Epidermal melanocyte (primary cell): ENCODE measurements at regions not wholly inside any gene's neighbourhood (a gene's known extent, or its start where the extent isn't known, plus 50 kb on each side); places are given as distances from the start of the nearest gene placed in this dataset.

Experiments used
- DNase-seq: peaks from one replicate; pipeline ENCODE4 v3.0.0; 2011; ENCODE audit warnings: low spot score; ENCODE audit not compliant: insufficient read length

DNA sequence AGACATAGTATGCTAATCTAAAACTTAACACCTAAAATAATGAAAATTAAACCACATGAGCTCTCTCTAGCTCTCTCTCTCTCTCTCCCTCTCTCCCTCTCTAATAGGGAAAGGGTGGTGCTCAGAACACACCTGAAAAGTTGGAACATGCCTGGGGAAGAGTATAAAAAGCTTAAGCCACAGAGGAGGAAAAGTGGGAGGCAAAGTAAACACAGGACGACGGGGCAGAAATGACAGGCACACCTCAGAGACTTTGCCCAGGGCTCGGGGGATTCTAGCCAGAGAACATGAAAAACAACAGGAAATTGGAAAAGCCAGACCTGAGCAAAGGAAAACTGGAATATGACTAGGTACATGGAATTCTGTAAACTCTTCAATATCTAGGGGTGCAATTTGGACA is 666.1 kb downstream of the BCL11A start:
- DNase-seq: no peak

DNA sequence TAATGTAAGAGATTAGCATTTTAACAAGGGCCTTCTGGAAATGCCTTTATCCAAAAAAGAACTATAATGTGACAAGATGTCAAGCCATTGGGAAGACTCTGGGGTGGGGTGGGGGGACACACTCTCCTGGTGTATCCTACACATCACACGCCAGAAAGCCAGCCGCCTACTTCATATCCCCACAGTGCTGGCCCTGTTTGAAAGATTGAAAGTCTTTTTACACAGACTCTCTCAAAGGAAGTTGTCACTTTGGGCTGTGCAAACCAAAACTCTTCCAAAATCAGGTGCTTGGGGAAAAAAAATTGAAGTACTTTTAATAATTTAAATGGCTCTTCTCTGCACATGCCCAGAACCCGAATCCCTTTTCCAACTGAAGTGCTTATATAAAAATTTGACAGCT is 666.7 kb downstream of the BCL11A start:
- no peak for DNase-seq

DNA sequence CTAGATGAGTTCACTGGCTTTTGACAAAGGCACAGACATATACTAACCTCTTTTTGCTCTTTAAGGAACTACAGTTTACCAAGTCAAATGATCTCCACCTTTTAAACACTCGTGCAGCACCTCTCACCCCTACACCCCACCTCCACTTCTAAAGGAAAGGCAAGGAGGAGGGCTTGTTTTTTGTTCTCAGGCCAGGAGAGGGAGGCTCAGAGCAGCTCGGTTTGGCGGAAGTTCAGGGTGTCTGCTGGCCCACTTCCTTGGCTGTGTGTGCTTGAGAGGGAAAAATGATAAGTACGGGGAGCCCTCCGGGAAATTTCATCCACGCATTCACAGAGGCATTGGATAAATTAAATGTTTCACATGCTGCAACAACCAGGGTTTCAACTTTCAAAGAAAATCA is 667.9 kb downstream of the BCL11A start:
- DNase-seq: no peak

DNA sequence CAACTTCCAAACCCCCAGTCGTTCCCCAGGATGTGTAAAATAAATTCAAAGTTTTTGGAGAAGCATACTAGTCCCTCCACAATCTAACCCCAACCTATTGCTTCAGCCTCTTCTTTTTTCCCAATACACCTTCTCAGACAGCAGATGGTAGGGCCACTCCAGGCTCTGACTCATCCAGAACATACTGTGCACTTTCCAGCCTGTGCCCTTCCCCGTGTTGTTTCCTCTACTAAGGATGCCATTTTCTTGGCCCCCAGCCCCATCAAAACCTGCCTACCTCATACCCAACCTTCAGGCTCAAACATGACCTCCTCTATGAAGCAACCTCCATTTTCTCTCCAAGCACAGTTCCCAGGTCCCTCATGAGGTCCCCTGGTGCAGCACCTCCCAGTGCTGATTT is 669.3 kb downstream of the BCL11A start:
- no peak for DNase-seq

GRCh38 chr2:59882822-59883221 is 670.6 kb downstream of the BCL11A start:
- no peak for DNase-seq

DNA sequence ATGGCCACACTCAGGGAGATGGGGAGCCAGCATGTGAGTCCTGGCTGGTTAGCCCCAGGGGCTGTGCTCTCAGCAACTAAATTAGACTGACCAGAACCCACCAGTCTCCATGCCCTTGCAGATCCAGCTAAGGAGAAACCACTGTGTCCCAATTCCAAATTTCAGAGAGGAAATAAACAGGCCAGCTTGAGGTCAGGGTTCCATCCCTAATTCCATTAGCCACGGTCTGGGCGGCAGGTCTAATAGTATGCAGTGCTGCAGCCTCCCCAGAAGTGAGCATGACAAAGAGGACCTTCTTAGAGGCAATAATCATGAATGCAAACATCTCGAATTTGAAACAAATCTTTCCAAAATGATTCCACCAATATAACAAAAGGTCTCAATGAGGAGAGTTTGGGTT is 671.2 kb downstream of the BCL11A start:
- no peak for DNase-seq

DNA sequence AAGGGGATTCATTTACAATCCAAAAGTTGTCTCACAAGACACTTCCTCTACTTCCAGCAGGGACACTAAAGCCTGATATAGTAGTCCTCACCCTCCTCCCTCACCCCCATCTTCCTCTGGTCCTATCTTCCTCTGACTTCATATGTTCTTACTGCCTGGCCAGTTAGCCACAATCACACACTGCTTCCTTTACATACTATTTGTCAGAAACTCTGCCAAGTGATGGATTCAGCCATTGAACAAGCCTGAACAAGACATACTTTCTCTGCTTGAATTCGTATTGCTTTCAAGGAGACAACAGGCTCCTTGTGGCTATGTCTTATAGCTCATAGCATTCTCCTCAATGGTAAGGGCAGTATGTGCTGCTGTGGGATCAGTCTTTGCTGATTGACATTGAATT is 672.2 kb downstream of the BCL11A start:
- DNase-seq: no peak

DNA sequence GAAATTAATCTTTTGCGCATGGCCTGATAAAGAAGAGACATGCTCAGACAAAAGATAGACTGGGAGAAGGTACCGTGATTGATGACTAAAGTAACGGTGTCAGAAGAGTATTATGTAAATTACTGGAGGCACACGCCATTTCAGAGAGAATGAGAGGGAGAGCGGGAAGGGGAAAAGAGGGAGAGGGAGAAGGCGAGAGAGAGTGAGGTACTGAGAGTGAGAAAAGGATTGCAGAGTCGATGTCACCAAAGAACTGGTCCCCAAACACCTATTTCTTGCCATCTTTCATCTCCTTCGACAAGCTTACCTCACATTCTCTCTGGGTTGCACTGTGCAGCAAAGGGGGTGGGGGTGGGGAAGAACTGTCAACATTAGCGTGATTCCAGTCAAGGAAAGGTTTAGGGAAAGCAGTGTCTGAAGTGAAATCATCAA is 673.7 kb downstream of the BCL11A start:
- DNase-seq: no peak

DNA sequence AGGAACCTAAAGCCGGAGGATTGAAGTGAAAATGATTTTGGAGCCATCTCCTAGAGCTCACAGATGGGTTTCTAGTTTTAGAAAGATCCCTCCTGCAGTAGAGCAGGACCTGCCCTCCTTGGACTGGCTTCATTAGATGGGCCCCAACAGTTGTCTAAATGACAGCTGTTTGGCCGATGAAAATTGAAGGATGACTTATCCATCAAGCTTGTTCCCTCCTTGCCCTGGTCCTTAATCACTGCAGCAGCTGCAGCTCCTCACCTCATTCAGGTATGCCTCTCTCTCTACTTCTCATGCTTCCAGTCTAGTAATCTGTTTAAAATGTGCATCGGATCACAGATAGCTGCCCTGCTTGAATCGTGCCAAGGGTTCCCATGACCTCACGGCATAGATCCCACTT is 677.6 kb downstream of the BCL11A start:
- no peak for DNase-seq

DNA sequence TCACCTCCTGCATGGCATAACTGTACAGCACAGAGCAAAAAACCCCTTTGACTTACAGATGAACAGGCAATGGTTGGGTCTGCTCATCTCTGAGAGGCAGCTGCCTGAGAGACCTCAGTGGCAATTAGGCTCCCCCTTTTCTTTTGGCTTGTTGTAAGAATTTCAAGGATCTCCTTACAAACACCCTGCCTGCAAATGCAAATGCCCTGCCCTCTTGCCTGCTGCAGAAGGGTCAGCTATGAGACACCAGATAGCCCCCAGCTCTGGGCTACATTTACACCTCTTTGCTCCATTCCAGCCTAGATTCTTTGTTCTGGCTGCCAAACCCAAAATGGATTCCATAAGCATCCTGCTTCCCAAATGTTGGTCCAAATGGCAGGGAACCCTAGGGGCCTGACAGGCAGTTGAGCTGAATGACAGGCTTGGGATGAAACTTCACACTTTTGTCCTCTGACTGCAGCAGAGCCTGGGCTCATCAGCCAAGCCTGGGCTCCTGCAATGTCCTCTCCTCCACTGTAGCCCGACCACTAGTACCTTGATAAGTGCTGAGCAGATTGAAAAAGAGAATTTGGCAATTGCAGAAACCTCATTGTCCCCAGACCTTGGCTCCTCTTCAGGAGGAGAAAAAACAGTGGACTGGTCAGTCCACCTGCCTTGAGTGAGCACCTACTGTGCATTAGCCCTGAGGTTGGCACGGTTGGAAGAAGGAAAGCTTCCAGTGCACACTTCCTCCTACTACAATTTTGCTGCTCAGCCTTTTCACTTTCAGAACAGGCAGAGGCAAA is 678.3 kb downstream of the BCL11A start:
- DNase-seq: no peak

DNA sequence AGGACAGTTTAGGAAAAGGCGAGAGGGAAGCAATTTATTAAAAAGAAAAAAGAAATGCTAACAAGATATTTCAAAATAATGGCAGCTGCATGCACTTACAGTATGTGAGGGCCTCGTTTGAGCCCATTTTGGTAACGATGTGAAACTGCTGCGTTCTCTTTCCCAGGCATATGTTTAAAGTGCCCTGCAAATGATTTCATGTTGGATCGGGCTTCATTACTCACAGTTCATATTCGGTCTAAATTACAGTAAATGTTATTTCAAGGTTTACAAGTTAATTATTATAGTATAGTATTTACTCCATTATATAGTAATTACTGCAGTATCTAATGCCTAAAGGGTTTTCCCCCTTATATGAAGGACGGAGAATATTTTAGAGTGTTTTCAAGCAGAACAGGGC is 679.1 kb downstream of the BCL11A start:
- DNase-seq: no peak

- no peak for DNase-seq
Observed at GRCh38 chr2:59871830-59872229, 681.6 kb downstream of the BCL11A start.

GRCh38 chr2:59868981-59869380 is 684.5 kb downstream of the BCL11A start:
- DNase-seq: no peak

- DNase-seq: no peak
Observed at GRCh38 chr2:59866436-59866835, 687.0 kb downstream of the BCL11A start.

DNA sequence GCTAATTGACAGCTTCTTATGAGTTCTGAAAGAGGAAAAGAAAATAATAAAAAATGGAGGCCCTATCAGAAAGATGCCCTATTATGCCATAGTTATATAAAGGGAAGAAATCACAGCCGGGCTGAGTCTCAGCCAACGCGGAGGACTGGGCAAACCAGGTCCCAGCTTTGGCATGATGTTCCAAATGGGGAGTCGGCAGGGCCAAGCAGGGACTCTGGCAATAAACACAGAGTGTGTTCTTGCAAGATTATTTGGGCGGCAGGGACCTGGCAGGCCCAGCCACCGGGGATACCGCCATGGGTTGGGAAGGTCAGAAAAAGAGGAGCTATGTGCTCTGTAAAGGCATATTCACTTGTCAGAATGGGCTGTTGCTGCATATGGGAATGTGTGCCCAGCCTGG is 694.9 kb downstream of the BCL11A start:
- no peak for DNase-seq

DNA sequence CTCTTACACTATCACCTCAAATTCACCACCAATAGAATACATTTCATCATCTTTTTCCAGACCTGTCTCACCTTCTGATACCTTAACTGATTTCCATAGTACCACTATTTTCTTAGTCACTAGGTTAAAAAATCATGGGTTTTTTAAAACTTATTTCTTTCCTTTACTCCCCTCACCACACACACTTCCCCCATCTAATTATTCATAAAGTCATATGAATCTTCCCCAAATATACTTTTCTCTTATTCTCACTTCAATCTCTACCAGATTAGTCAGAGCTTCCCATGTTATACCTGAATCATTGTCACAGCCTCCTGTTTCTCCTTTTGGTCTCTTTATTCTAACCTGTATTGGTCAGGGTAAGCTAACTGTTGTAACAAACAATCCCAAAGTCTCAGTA is 696.3 kb downstream of the BCL11A start:
- DNase-seq: no peak

DNA sequence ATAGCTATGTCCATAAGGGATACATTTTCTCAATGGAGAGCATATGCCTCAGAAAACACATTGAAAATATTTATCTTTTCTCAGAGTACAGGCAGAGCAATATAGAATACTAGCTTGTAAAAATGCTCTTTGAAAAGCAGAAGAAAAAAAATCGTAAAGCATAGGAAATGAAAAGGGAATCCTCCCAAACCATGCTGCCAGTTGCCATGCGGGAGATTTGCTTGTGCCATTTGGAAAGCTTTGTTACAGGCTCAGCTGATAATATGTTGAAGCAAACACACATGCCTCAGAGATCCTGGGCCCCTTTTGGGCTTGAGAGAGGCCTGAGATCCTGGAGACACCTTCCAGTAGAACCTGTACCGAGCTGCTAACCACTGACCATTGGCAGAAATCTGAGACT is 697.1 kb downstream of the BCL11A start:
- no peak for DNase-seq

- no peak for DNase-seq
Observed at GRCh38 chr2:59853032-59853431, 700.4 kb downstream of the BCL11A start.

DNA sequence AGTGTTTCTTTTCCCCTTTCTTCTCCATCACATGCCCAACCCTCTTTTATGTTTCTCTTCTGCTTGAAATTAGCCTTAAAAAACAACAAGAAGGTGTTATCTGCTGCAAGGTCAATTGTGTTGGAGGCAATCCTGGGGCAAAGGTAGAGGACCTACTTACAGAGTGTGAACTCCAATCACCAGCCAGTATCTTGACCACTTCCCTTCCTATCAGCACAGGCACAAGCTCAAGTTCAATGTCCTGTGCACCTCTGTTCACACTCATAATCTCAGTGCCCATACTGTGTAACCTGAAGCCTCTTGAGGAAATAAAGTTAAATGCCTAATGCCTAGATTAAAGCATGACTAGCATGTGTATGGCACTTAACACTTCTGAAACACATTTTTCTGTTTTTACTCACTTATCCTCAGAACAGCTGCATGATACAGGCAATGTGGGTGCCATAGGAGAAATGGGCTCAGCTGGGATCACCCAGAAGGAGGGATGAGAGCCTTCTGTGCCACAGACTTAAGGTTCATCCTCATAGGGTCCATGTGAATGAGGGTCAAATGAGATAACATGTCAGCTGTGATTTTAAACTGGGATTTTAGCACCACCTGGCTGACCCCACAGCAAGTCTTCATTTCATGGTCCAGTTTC is 701.5 kb downstream of the BCL11A start:
- no peak for DNase-seq

DNA sequence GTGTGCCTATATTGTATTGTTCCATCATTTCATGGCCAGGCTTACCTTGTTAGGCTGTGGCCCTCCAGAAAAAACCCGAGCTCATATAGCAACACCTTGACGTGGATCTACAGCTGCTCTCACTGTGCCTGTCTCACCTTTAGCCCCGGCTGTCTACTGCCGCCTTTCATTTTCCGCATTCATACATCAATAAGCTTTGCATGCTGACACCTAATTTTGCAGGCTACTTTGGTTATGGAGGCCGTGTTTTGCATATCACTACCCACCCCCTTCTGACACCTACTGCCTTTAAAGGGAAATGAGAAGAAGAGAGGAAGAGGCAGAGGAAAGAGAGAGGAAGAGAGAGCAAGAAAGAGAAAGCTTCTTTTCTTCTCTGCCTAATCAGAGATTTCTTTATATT is 702.9 kb downstream of the BCL11A start:
- no peak for DNase-seq

DNA sequence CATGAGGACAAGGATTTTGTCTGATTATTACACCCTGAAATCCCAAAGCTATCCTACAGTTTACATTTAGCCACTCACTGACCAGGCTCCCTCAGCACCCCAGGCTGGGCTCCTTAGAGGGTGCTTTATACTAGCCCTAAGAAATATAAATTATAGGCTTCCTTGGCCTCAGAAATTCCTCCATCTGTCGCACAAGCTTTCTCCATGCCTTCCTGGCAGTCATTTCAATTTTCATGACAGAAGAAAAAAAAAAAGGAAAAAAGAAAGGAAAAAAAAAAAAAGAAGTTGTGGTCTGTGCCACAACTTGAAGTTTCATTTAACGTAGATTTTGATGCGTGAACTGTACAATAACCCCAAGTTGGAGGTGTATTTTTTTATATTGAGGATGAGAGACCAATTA is 719.5 kb downstream of the BCL11A start:
- DNase-seq: no peak

- DNase-seq: no peak
Observed at GRCh38 chr2:59830601-59831000, 722.9 kb downstream of the BCL11A start.

GRCh38 chr2:59827677-59828076 is 725.8 kb downstream of the BCL11A start:
- no peak for DNase-seq
